Spleen (tissue), 7 donors: ENCODE measurements at regions not wholly inside any gene's neighbourhood (a gene's known extent, or its start where the extent isn't known, plus 50 kb on each side); places are given as distances from the start of the nearest gene placed in this dataset.

Experiments
- CTCF ChIP-seq, 11 experiments: fragments of 200-600 bp in 7 of 11; fragments of 450-650 bp in 4 of 11; sonication (generic) in 4 of 11; IDR thresholded peaks in 8 of 11; conservative IDR thresholded peaks in 3 of 11; 1 replicate in 7 of 11; 2 replicates in 4 of 11; pipeline versions ENCODE4 v1.4.0 to v1.8.0; 2016 to 2021; ENCODE audit warnings: antibody characterized with exemption in 11 of 11, inconsistent platforms in 4 of 11, mild to moderate bottlenecking in 1 of 11
- POLR2A ChIP-seq, 3 donors: fragments of 450-650 bp; IDR thresholded peaks; one replicate each; pipeline ENCODE4 v1.5.1; 2017; ENCODE audit warnings: antibody characterized with exemption in 3 of 3, mild to moderate bottlenecking in 1 of 3
- POLR2AphosphoS5 ChIP-seq, 3 donors: sonication (generic); formaldehyde crosslinking; IDR thresholded peaks; one replicate each; pipeline ENCODE4 v1.5.1; 2017; ENCODE audit warnings: antibody characterized with exemption in 3 of 3
- donor health status: DM: no; HTN: no; CAD: no; lungs with moderate emphysema.
- donor health status: DM: no; HTN: no; CAD: no.
- donor health status: DM: no; HTN: no; CAD: no.

DNA sequence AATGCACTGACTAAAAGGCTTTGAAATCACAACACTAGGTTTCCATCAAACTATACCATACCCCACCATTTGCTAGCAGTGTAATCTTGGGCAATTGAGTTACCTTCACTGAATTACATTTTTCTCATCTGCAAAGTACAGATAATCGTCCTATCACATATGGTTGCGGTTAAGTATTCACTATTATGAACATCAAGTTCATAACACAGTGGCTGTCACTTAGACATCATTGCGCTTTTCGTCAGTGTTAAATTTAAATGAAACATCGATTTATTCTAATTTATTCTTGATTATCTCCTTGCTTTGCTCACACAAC lies 505.9 kb downstream of the CPS1 start:
- TF ChIP-seq CTCF (IDR thresholded peaks at IDR 0.05 in 8 of 11, conservative IDR thresholded peaks at IDR 0.05 in 3 of 11) (no peak), POLR2A (IDR thresholded peaks at IDR 0.05) (no peak), POLR2AphosphoS5 (IDR thresholded peaks at IDR 0.05) (no peak)
